Ovary (tissue), 3 donors: ENCODE measurements at regions not wholly inside any gene's neighbourhood (a gene's known extent, or its start where the extent isn't known, plus 50 kb on each side); places are given as distances from the start of the nearest gene placed in this dataset.

Source experiments
- EP300 ChIP-seq: sonication (generic); formaldehyde crosslinking; IDR thresholded peaks from one replicate; pipeline ENCODE4 v1.6.1; 2017; ENCODE audit warnings: antibody characterized with exemption
- TF ChIP-seq, protein P1 (sequence below), 3 donors: fragments of 450-650 bp in 2 of 3; fragments of 200-600 bp in 1 of 3; IDR thresholded peaks; one replicate each; pipeline versions ENCODE4 v1.5.1 to v1.8.0; 2016 to 2022; ENCODE audit warnings: antibody characterized with exemption in 3 of 3, mild to moderate bottlenecking in 1 of 3
- donor health status: DM: no; HTN: no; CAD: no.

GRCh38 chr7:155221547-155221946 is 76.1 kb upstream of the INSIG1 start:
- TF ChIP-seq, protein P1, sequence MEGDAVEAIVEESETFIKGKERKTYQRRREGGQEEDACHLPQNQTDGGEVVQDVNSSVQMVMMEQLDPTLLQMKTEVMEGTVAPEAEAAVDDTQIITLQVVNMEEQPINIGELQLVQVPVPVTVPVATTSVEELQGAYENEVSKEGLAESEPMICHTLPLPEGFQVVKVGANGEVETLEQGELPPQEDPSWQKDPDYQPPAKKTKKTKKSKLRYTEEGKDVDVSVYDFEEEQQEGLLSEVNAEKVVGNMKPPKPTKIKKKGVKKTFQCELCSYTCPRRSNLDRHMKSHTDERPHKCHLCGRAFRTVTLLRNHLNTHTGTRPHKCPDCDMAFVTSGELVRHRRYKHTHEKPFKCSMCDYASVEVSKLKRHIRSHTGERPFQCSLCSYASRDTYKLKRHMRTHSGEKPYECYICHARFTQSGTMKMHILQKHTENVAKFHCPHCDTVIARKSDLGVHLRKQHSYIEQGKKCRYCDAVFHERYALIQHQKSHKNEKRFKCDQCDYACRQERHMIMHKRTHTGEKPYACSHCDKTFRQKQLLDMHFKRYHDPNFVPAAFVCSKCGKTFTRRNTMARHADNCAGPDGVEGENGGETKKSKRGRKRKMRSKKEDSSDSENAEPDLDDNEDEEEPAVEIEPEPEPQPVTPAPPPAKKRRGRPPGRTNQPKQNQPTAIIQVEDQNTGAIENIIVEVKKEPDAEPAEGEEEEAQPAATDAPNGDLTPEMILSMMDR (IDR thresholded peaks at IDR 0.05) = no peak
- no peak for TF ChIP-seq EP300
